NB4 (cell line): ENCODE measurements at regions not wholly inside any gene's neighbourhood (a gene's known extent, or its start where the extent isn't known, plus 50 kb on each side); places are given as distances from the start of the nearest gene placed in this dataset.

ENCODE experiments used
- CTCF ChIP-seq: IDR thresholded peaks from one replicate; pipeline ENCODE4 v1.5.1; 2012; ENCODE audit warnings: low read depth, low read length
- MAX ChIP-seq: IDR thresholded peaks from 2 replicates; pipeline ENCODE4 v1.6.1; 2011; ENCODE audit warnings: low read depth, low read length

- no peak for TF ChIP-seq CTCF
- TF ChIP-seq MAX = no peak
Observed at GRCh38 chr4:183808097-183808456, 97.0 kb upstream of the STOX2 start.
